NCI-H1417 (cell line): ENCODE measurements at regions not wholly inside any gene's neighbourhood (a gene's known extent, or its start where the extent isn't known, plus 50 kb on each side); places are given as distances from the start of the nearest gene placed in this dataset.

ENCODE experiments used
- DNase-seq, 3 experiments: peaks; one replicate each; lab custom pipeline; 2025; lab: John Stamatoyannopoulos, UW

- no peak for DNase-seq
Measured at GRCh38 chr5:86029308-86029707, 588.4 kb upstream of the COX7C start.

- peak in 2 of 3 experiments; percentile 2 to 29 for DNase-seq
Measured at GRCh38 chr5:86030753-86031152, 587.0 kb upstream of the COX7C start.

- DNase-seq: no peak
Measured at GRCh38 chr5:86038566-86038965, 579.2 kb upstream of the COX7C start.

GRCh38 chr5:86039351-86039750 lies 578.4 kb upstream of the COX7C start:
- no peak for DNase-seq

GRCh38 chr5:86070719-86071118 lies 547.0 kb upstream of the COX7C start:
- peak in 1 of 3 experiments; percentile 15 for DNase-seq

GRCh38 chr5:86074297-86074696 lies 543.4 kb upstream of the COX7C start:
- no peak for DNase-seq

- no peak for DNase-seq
Measured at GRCh38 chr5:86075139-86075538, 542.6 kb upstream of the COX7C start.

- DNase-seq: no peak
Measured at GRCh38 chr5:86095092-86095491, 522.6 kb upstream of the COX7C start.

GRCh38 chr5:86101966-86102365 lies 515.8 kb upstream of the COX7C start:
- no peak for DNase-seq

GRCh38 chr5:86108825-86109224 lies 508.9 kb upstream of the COX7C start:
- DNase-seq: no peak

GRCh38 chr5:86112249-86112648 lies 505.5 kb upstream of the COX7C start:
- DNase-seq: no peak

- no peak for DNase-seq
Measured at GRCh38 chr5:86115164-86115563, 502.6 kb upstream of the COX7C start.

- peak in 1 of 3 experiments; percentile 1 for DNase-seq
Measured at GRCh38 chr5:86118542-86118941, 499.2 kb upstream of the COX7C start.

- peak in 2 of 3 experiments; percentile 1 to 59 for DNase-seq
Measured at GRCh38 chr5:86124333-86124732, 493.4 kb upstream of the COX7C start.

- no peak for DNase-seq
Measured at GRCh38 chr5:86125731-86126601, 491.8 kb upstream of the COX7C start.

GRCh38 chr5:86127696-86128095 lies 490.0 kb upstream of the COX7C start:
- no peak for DNase-seq

- DNase-seq: no peak
Measured at GRCh38 chr5:86129009-86129408, 488.7 kb upstream of the COX7C start.

- no peak for DNase-seq
Measured at GRCh38 chr5:86137297-86137696, 480.4 kb upstream of the COX7C start.

- peak in 1 of 3 experiments; percentile 16 for DNase-seq
Measured at GRCh38 chr5:86143837-86144236, 473.9 kb upstream of the COX7C start.

- no peak for DNase-seq
Measured at GRCh38 chr5:86152988-86153560, 464.7 kb upstream of the COX7C start.

- no peak for DNase-seq
Measured at GRCh38 chr5:86155796-86156195, 461.9 kb upstream of the COX7C start.

GRCh38 chr5:86170194-86170593 lies 447.5 kb upstream of the COX7C start:
- DNase-seq: no peak

- DNase-seq: no peak
Measured at GRCh38 chr5:86175224-86175623, 442.5 kb upstream of the COX7C start.

GRCh38 chr5:86199287-86199686 lies 418.5 kb upstream of the COX7C start:
- no peak for DNase-seq
